Lung (tissue), 11 donors: ENCODE measurements at regions not wholly inside any gene's neighbourhood (a gene's known extent, or its start where the extent isn't known, plus 50 kb on each side); places are given as distances from the start of the nearest gene placed in this dataset.
A peak's percentile ranks its signal among the peaks of the same experiment; 100 is the strongest.

ENCODE experiments used
- ATAC-seq: fragments of 200-7000 bp; cut with Tn5 transposase; one replicate; pipeline ENCODE4 v1.9.1; 2020; ENCODE audit warnings: moderate number of reproducible peaks; ENCODE audit not compliant: insufficient read depth, low FRiP score
- DNase-seq, 3 donors: peaks; one replicate each; pipeline ENCODE4 v3.0.0-alpha.2; 2013 to 2017
- H3K27ac ChIP-seq, 2 donors: one replicate each; pipeline ENCODE4 v1.5.1; 2013; ENCODE audit warnings: mild to moderate bottlenecking in 2 of 2, moderate library complexity in 2 of 2, control low read depth in 1 of 2, inconsistent platforms in 1 of 2, low read depth in 1 of 2, low read length in 1 of 2
- H3K27me3 ChIP-seq, 3 donors: one replicate each; pipeline ENCODE4 v1.5.1; 2013; ENCODE audit warnings: low read length in 2 of 3; ENCODE audit not compliant: control insufficient read depth in 3 of 3, insufficient read depth in 3 of 3
- H3K36me3 ChIP-seq, 4 donors: one replicate each; pipeline ENCODE4 v1.5.1; 2013; ENCODE audit warnings: low read length in 4 of 4, mild to moderate bottlenecking in 1 of 4, moderate library complexity in 1 of 4; ENCODE audit not compliant: control insufficient read depth in 4 of 4, insufficient read depth in 4 of 4
- H3K4me1 ChIP-seq, 5 donors: one replicate each; pipeline ENCODE4 v1.5.1; 2013; ENCODE audit warnings: low read length in 5 of 5, mild to moderate bottlenecking in 2 of 5, moderate library complexity in 1 of 5; ENCODE audit not compliant: control insufficient read depth in 5 of 5, insufficient read depth in 5 of 5
- H3K4me3 ChIP-seq: one replicate; pipeline ENCODE4 v1.5.1; 2013; ENCODE audit warnings: mild to moderate bottlenecking, control low read depth, moderate library complexity
- H3K9ac ChIP-seq, 2 donors: one replicate each; pipeline ENCODE4 v1.5.1; 2013; ENCODE audit warnings: low read length in 2 of 2, control low read depth in 1 of 2; ENCODE audit not compliant: insufficient read depth in 1 of 2
- H3K9me3 ChIP-seq, 4 donors: one replicate each; pipeline ENCODE4 v1.5.1; 2013; ENCODE audit warnings: low read length in 3 of 4, mild to moderate bottlenecking in 1 of 4, moderate library complexity in 1 of 4; ENCODE audit not compliant: control insufficient read depth in 4 of 4, insufficient read depth in 3 of 4
- WGBS, 2 donors: extraction: QIAGEN DNeasy Blood & Tissue Kit; methylation state at CpG; one replicate each; pipeline ENCODE4 v1.1.7; 2013; 5-methylcytosine and 5-hydroxymethylcytosine counted together
- TF ChIP-seq, protein P1 (sequence below): IDR thresholded peaks from 2 replicates; pipeline ENCODE4 v1.5.1; 2012; ENCODE audit warnings: mild to moderate bottlenecking; ENCODE audit errors: control extremely low read depth, extremely low read depth
- donor health status: control.
- donor health status: control.
- donor health status: Bipolar disorder and iron deficiency.
- donor health status: healthy.
- donor health status: DM: yes; HTN: yes; CAD: no.

DNA sequence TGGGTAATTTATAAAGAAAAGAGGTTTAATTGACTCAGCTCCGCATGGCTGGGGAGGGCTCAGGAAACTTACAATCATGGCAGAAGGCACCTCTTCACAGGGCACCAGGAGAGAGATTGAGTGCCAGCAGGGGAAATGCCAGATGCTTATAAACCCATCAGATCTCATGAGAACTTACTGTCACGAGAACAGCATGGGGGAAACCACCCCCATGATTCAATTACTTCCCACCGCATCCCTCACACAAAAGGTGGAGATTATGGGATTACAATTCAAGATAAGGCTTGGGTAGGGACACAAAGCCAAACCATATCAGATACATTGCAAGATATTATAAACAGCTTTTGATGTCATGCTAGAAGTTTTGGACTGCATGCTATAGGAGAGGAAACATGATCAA is 204.3 kb downstream of the VEGFC start:
- Histone ChIP-seq H3K9ac (no peak overlapping the region), H3K27ac (no peak overlapping the region), H3K4me1 (peaks cover 0 to 27% (median 0%) of the 10 kb centered on the region in 5 donors), H3K4me3 (no peak overlapping the region), H3K9me3 (peaks cover 0 to 2% (median under 1%) of the 10 kb centered on the region in 4 donors), H3K27me3 (no peaks in the 10 kb centered on the region), H3K36me3 (no peaks in the 10 kb centered on the region)
- no peak for ATAC-seq
- WGBS, 2 donors, result 71 to 80% methylated on average over 3 of the region's 3 CpGs
- TF ChIP-seq, protein P1, sequence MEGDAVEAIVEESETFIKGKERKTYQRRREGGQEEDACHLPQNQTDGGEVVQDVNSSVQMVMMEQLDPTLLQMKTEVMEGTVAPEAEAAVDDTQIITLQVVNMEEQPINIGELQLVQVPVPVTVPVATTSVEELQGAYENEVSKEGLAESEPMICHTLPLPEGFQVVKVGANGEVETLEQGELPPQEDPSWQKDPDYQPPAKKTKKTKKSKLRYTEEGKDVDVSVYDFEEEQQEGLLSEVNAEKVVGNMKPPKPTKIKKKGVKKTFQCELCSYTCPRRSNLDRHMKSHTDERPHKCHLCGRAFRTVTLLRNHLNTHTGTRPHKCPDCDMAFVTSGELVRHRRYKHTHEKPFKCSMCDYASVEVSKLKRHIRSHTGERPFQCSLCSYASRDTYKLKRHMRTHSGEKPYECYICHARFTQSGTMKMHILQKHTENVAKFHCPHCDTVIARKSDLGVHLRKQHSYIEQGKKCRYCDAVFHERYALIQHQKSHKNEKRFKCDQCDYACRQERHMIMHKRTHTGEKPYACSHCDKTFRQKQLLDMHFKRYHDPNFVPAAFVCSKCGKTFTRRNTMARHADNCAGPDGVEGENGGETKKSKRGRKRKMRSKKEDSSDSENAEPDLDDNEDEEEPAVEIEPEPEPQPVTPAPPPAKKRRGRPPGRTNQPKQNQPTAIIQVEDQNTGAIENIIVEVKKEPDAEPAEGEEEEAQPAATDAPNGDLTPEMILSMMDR, result no peak
- DNase-seq, result no peak

DNA sequence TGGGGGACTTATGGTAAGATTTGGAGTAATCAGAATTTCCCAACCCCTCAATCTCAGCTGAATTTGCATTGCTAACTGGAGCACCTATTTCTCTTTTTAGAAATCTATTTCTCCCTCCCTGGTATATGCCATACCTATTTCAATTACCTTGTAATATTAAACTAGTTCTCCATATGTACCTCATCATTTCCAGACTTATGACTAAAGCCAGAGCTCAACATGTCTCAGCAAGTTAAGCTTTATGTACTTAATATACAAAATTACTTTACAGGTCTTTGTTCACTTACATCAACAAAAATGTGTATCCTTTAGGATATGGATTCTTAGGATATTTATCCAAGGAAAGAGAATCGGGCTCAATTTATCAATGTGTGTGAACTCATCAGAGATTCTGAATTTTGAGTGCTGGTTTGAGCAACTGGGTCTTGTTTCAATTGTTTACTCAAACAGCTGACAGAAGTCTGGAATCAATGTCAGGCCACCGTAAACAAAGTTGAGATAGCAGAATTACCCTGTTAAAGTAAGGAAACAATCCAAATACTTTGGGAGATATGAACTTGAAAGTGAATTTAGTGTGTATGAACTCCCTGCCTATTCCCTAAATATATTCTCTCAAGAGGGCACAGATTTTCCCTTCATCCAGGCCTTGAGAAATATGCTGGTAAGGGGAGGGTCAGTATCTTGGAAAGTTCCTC is 199.6 kb downstream of the VEGFC start:
- Histone ChIP-seq H3K27me3 (no peaks in the 10 kb centered on the region), H3K9ac (no peak overlapping the region), H3K27ac (no peak overlapping the region), H3K9me3 (peaks cover 0 to 4% (median under 1%) of the 10 kb centered on the region in 4 donors), H3K4me3 (no peak overlapping the region), H3K36me3 (no peaks in the 10 kb centered on the region), H3K4me1 (peaks cover 0 to 24% (median 0%) of the 10 kb centered on the region in 5 donors)
- ATAC-seq, result no peak
- TF ChIP-seq, protein P1, result no peak
- 75 to 77% methylated on average over 2 of the region's 2 CpGs for WGBS, 2 donors
- peak in 2 of 3 donors; percentile 82 for DNase-seq

GRCh38 chr4:176593943-176594342 is 198.8 kb downstream of the VEGFC start:
- Histone ChIP-seq H3K36me3 (no peaks in the 10 kb centered on the region), H3K9me3 (peaks cover 0 to 4% (median under 1%) of the 10 kb centered on the region in 4 donors), H3K4me3 (no peak overlapping the region), H3K4me1 (peaks cover 0 to 20% (median 0%) of the 10 kb centered on the region in 5 donors), H3K27me3 (no peaks in the 10 kb centered on the region), H3K9ac (no peak overlapping the region), H3K27ac (no peak overlapping the region)
- ATAC-seq (no peak), DNase-seq (no peak)
- TF ChIP-seq, protein P1, result no peak
- WGBS, 2 donors, result 57 to 65% methylated on average over 4 of the region's 4 CpGs
